H1 (cell line): ENCODE measurements at regions not wholly inside any gene's neighbourhood (a gene's known extent, or its start where the extent isn't known, plus 50 kb on each side); places are given as distances from the start of the nearest gene placed in this dataset.

Source experiments
- ATF2 ChIP-seq: IDR thresholded peaks from 2 replicates; pipeline ENCODE4 v1.6.1; 2012; ENCODE audit warnings: low read length, inconsistent platforms
- BACH1 ChIP-seq: IDR thresholded peaks from 2 replicates; pipeline ENCODE4 v1.6.1; 2012; ENCODE audit warnings: low read length, improper control_type of control experiment
- EGR1 ChIP-seq: IDR thresholded peaks from 2 replicates; pipeline ENCODE4 v1.6.1; 2011; ENCODE audit warnings: low read depth, low read length, borderline replicate concordance
- KDM4A ChIP-seq: IDR thresholded peaks from one replicate; pipeline ENCODE4 v1.7.1; 2012; ENCODE audit warnings: low read depth, mild to moderate bottlenecking, moderate library complexity, low read length, inconsistent platforms; ENCODE audit not compliant: severe bottlenecking
- NANOG ChIP-seq: IDR thresholded peaks from 2 replicates; pipeline ENCODE4 v1.6.1; 2011; ENCODE audit warnings: low read length, low read depth, mild to moderate bottlenecking, inconsistent platforms; ENCODE audit not compliant: insufficient read depth, poor library complexity, severe bottlenecking
- RBBP5 ChIP-seq: IDR thresholded peaks from 2 replicates; pipeline ENCODE4 v1.7.1; 2012; ENCODE audit warnings: low read depth, mild to moderate bottlenecking, inconsistent platforms, low read length, moderate library complexity, borderline replicate concordance
- RFX5 ChIP-seq: IDR thresholded peaks from 2 replicates; pipeline ENCODE4 v1.6.1; 2011; ENCODE audit warnings: low read depth, low read length, improper control_type of control experiment, borderline replicate concordance
- RXRA ChIP-seq: IDR thresholded peaks from 2 replicates; pipeline ENCODE4 v1.6.1; 2011; ENCODE audit warnings: low read depth, mild to moderate bottlenecking, low read length, moderate library complexity; ENCODE audit not compliant: insufficient read depth
- SP1 ChIP-seq: IDR thresholded peaks from 2 replicates; pipeline ENCODE4 v1.6.1; 2011; ENCODE audit warnings: low read depth, low read length

- TF ChIP-seq NANOG (no peak), RFX5 (no peak), BACH1 (no peak), ATF2 (no peak), RBBP5 (no peak), KDM4A (no peak), SP1 (no peak), EGR1 (no peak), RXRA (no peak)
These were observed 154.6 kb upstream of the POT1 start (continued) for GRCh38 chr7:125084196-125084595.
